ENCODE measurements at regions not wholly inside any gene's neighbourhood (a gene's known extent, or its start where the extent isn't known, plus 50 kb on each side); places are given as distances from the start of the nearest gene placed in this dataset.

DNA sequence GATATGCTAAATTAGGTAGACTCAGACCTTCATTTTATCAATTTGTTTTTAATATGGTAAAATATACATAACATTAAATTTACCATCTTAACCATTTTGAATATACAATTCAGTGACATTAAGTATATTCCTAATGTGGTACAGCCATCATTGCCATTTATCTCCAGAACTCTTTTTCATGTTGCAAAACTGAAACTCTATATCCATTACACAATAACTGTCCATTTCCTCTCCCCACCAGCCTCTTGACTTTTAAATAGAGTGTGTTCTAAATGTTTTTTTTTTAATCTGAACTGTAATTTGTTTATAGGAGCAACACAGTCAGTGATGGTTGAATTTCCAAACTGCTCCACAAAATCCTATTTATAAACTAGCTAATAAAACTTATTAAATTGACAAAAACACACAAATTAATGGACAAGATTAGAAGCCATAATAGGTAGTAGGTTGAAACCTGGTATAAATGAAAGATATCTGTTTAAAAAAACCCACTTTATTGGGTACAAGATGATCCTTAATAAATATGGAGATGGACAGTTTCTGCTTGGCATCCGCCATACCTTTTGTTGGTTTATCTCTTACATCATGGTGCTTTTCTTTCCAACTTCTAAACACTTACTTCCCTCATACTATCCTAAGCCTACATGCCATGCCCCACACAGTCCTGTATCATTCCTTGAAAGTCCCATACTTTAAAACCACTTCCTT, 142.4 kb downstream of the ZPLD1 start:
- TF ChIP-seq, protein P1, sequence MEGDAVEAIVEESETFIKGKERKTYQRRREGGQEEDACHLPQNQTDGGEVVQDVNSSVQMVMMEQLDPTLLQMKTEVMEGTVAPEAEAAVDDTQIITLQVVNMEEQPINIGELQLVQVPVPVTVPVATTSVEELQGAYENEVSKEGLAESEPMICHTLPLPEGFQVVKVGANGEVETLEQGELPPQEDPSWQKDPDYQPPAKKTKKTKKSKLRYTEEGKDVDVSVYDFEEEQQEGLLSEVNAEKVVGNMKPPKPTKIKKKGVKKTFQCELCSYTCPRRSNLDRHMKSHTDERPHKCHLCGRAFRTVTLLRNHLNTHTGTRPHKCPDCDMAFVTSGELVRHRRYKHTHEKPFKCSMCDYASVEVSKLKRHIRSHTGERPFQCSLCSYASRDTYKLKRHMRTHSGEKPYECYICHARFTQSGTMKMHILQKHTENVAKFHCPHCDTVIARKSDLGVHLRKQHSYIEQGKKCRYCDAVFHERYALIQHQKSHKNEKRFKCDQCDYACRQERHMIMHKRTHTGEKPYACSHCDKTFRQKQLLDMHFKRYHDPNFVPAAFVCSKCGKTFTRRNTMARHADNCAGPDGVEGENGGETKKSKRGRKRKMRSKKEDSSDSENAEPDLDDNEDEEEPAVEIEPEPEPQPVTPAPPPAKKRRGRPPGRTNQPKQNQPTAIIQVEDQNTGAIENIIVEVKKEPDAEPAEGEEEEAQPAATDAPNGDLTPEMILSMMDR (IDR thresholded peaks at IDR 0.05) = no peak
- no peak for TF ChIP-seq EP300 (IDR thresholded peaks at IDR 0.05)
